B cell (primary cell): ENCODE measurements at regions not wholly inside any gene's neighbourhood (a gene's known extent, or its start where the extent isn't known, plus 50 kb on each side); places are given as distances from the start of the nearest gene placed in this dataset.

Experiments
- ATAC-seq: fragments of 200-7000 bp; cut with Tn5 transposase; one replicate; pipeline ENCODE4 v1.10.0; 2021; ENCODE audit warnings: low read depth, mild to moderate bottlenecking, moderate number of reproducible peaks, moderate library complexity
- CTCF ChIA-PET: fragments of 350-600 bp; sonication (Branson Sonifier 250); formaldehyde crosslinking; loops from one replicate; lab custom pipeline; 2021; ENCODE audit warnings: antibody characterized with exemption, inconsistent platforms; lab: Charles Lee
- POLR2A ChIA-PET: fragments of 350-600 bp; sonication (Branson Sonifier 250); formaldehyde crosslinking; loops from one replicate; lab custom pipeline; 2021; ENCODE audit warnings: antibody characterized with exemption; lab: Charles Lee
- DNase-seq: peaks from one replicate; pipeline ENCODE4 v3.0.0; 2013
- H2AFZ ChIP-seq: 2 replicates; pipeline ENCODE4 v1.6.1; 2012; ENCODE audit warnings: mild to moderate bottlenecking, low read depth, low read length; ENCODE audit not compliant: insufficient read depth, poor library complexity, severe bottlenecking
- H3K27ac ChIP-seq, 2 donors: 1 replicate in 1 of 2; 2 replicates in 1 of 2; pipeline ENCODE4 v1.5.1; 2012 to 2013; ENCODE audit warnings: low read length in 2 of 2, mild to moderate bottlenecking in 2 of 2, moderate library complexity in 1 of 2
- H3K27me3 ChIP-seq, 4 experiments: fragments of 200-600 bp in 1 of 4; sonication (generic) in 1 of 4; replicated peaks in 1 of 4; 1 replicate in 2 of 4; 2 replicates in 2 of 4; pipeline versions ENCODE4 v1.6.1 to v1.7.0; 2013 to 2016; ENCODE audit warnings: low read length in 3 of 4, mild to moderate bottlenecking in 2 of 4, mixed read lengths in 1 of 4, moderate library complexity in 1 of 4; ENCODE audit not compliant: insufficient read depth in 4 of 4, control insufficient read depth in 3 of 4; ENCODE audit errors: control extremely low read depth in 1 of 4
- H3K36me3 ChIP-seq, 2 experiments: replicated peaks in 1 of 2; 1 replicate in 1 of 2; 2 replicates in 1 of 2; pipeline versions ENCODE4 v1.6.1 to v1.7.1; 2013; ENCODE audit warnings: low read length in 1 of 2; ENCODE audit not compliant: insufficient read depth in 2 of 2, control insufficient read depth in 1 of 2; ENCODE audit errors: control extremely low read depth in 1 of 2, extremely low read depth in 1 of 2
- H3K4me1 ChIP-seq, 2 donors: fragments of 200-600 bp in 1 of 2; sonication (generic) in 1 of 2; 1 replicate in 1 of 2; 2 replicates in 1 of 2; pipeline versions ENCODE4 v1.5.1 to v1.6.1; 2013 to 2017; ENCODE audit warnings: low read length in 2 of 2; ENCODE audit not compliant: control insufficient read depth in 2 of 2, insufficient read depth in 2 of 2
- H3K4me2 ChIP-seq: replicated peaks from 2 replicates; pipeline ENCODE3; 2012; ENCODE audit warnings: mild to moderate bottlenecking, low read depth, low read length; ENCODE audit not compliant: poor library complexity, severe bottlenecking
- H3K4me3 ChIP-seq, 5 experiments: fragments of 200-600 bp in 1 of 5; sonication (generic) in 1 of 5; 1 replicate in 3 of 5; 2 replicates in 2 of 5; pipeline versions ENCODE4 v1.5.1 to v1.7.0; 2011 to 2016; ENCODE audit warnings: low read length in 4 of 5, mild to moderate bottlenecking in 4 of 5, low read depth in 2 of 5, control low read depth in 1 of 5, moderate library complexity in 1 of 5; ENCODE audit not compliant: insufficient read depth in 1 of 5; ENCODE audit errors: control extremely low read depth in 1 of 5, extremely low read depth in 1 of 5
- H3K79me2 ChIP-seq: fragments of 200-600 bp; sonication (generic); one replicate; pipeline ENCODE4 v1.6.0; 2016; ENCODE audit warnings: low read length; ENCODE audit not compliant: control insufficient read depth, insufficient read depth
- H3K9ac ChIP-seq: fragments of 200-600 bp; sonication (generic); 2 replicates; pipeline ENCODE4 v1.6.1; 2017; ENCODE audit warnings: mild to moderate bottlenecking, low read length, moderate library complexity
- H3K9me3 ChIP-seq, 3 donors: one replicate each; pipeline versions ENCODE4 v1.6.1 to v1.7.1; 2013; ENCODE audit warnings: low read length in 2 of 3; ENCODE audit not compliant: control insufficient read depth in 2 of 3, insufficient read depth in 1 of 3; ENCODE audit errors: control extremely low read depth in 1 of 3
- H4K20me1 ChIP-seq: 2 replicates; pipeline ENCODE4 v1.6.0; 2012; ENCODE audit warnings: mild to moderate bottlenecking, low read length; ENCODE audit not compliant: insufficient read depth, control insufficient read depth, poor library complexity, severe bottlenecking
- H3K27ac Mint-ChIP-seq: one replicate; pipeline ENCODE4 v1.8.0; 2021; ENCODE audit warnings: mixed read lengths
- H3K27me3 Mint-ChIP-seq: one replicate; pipeline ENCODE4 v1.8.0; 2021; ENCODE audit warnings: mixed read lengths
- H3K4me1 Mint-ChIP-seq: one replicate; pipeline ENCODE4 v1.8.0; 2021; ENCODE audit warnings: mixed read lengths
- H3K4me3 Mint-ChIP-seq: one replicate; pipeline ENCODE4 v1.8.0; 2021; ENCODE audit warnings: mixed read lengths
- H3K9me3 Mint-ChIP-seq: one replicate; pipeline ENCODE4 v1.8.0; 2022; ENCODE audit warnings: mixed read lengths; ENCODE audit not compliant: insufficient read depth
- CTCF ChIP-seq: fragments of 200-600 bp; IDR thresholded peaks from one replicate; pipeline ENCODE4 v1.8.0; 2022; ENCODE audit warnings: antibody characterized with exemption, mild to moderate bottlenecking
- EZH2 ChIP-seq: IDR thresholded peaks from 2 replicates; pipeline ENCODE4 v1.6.1; 2012; ENCODE audit warnings: borderline replicate concordance, low read depth, mild to moderate bottlenecking, moderate library complexity, low read length; ENCODE audit not compliant: insufficient read depth, poor library complexity, severe bottlenecking
- WGBS: methylation state at CpG from one replicate; pipeline ENCODE4 v1.1.5; 2013; ENCODE audit warnings: missing lambda C conversion rate; ENCODE audit not compliant: insufficient coverage; 5-methylcytosine and 5-hydroxymethylcytosine counted together
- intact Hi-C: fragments of 100-400 bp; cut with micrococcal nuclease; formaldehyde crosslinking; loops from one replicate; pipeline ENCODE4 v1.10.0; 2022

- ATAC-seq, result no peak
- no peaks in the 10 kb centered on the region for H3K4me1 ChIP-seq
- DNase-seq, result no peak
- no peak overlapping the region for H3K9ac ChIP-seq
- no peaks in the 10 kb centered on the region for H3K79me2 ChIP-seq
- TF ChIP-seq EZH2 (no peak), CTCF (no peak)
- H3K27me3 Mint-ChIP-seq, result peaks cover 7% of the 10 kb centered on the region
- H3K27ac Mint-ChIP-seq, result no peak overlapping the region
- H3K4me3 ChIP-seq, result no peak overlapping the region
- no peak overlapping the region for H3K4me3 Mint-ChIP-seq
- ChIA-PET POLR2A (no interaction called here), CTCF (no interaction called here)
- no peak overlapping the region for H3K27ac ChIP-seq
- H2AFZ ChIP-seq, result no peak overlapping the region
- no peaks in the 10 kb centered on the region for H3K9me3 ChIP-seq
- intact Hi-C loops, result no loop called here
- H3K27me3 ChIP-seq, result peaks cover 0 to 4% (median under 1%) of the 10 kb centered on the region in 4 experiments
- no peaks in the 10 kb centered on the region for H3K4me1 Mint-ChIP-seq
- H3K9me3 Mint-ChIP-seq, result no peaks in the 10 kb centered on the region
- no peaks in the 10 kb centered on the region for H4K20me1 ChIP-seq
- WGBS, result 100% methylated on average over 5 of the region's 8 CpGs
- no peaks in the 10 kb centered on the region for H3K36me3 ChIP-seq
- H3K4me2 ChIP-seq, result no peak overlapping the region
These were observed 134.2 kb upstream of the NECTIN1 start for GRCh38 chr11:119863236-119863635.

GRCh38 chr11:119861160-119861559 lies 132.2 kb upstream of the NECTIN1 start:
- Mint-ChIP-seq H3K4me1 (no peaks in the 10 kb centered on the region), H3K27me3 (peaks cover 18% of the 10 kb centered on the region), H3K4me3 (no peak overlapping the region), H3K9me3 (no peaks in the 10 kb centered on the region), H3K27ac (no peak overlapping the region)
- Histone ChIP-seq H3K9ac (no peak overlapping the region), H3K27ac (no peak overlapping the region), H3K9me3 (no peaks in the 10 kb centered on the region), H3K4me2 (no peak overlapping the region), H3K79me2 (no peaks in the 10 kb centered on the region), H2AFZ (no peak overlapping the region), H4K20me1 (no peaks in the 10 kb centered on the region), H3K4me1 (no peaks in the 10 kb centered on the region), H3K4me3 (no peak overlapping the region), H3K27me3 (no peaks in the 10 kb centered on the region), H3K36me3 (no peaks in the 10 kb centered on the region)
- no peak for TF ChIP-seq EZH2
- TF ChIP-seq CTCF, result no peak
- ATAC-seq (no peak), DNase-seq (no peak)
- WGBS, result 48% methylated on average over 2 of the region's 5 CpGs
- intact Hi-C loops, result no loop called here
- CTCF ChIA-PET, result no interaction called here
- POLR2A ChIA-PET, result no interaction called here
